Smooth muscle cell (in vitro differentiated cells): ENCODE measurements at regions not wholly inside any gene's neighbourhood (a gene's known extent, or its start where the extent isn't known, plus 50 kb on each side); places are given as distances from the start of the nearest gene placed in this dataset.

Source experiments
- DNase-seq: peaks from one replicate; lab custom pipeline; 2025; ENCODE audit not compliant: unreplicated experiment; lab: John Stamatoyannopoulos, UW
- H2AFZ ChIP-seq: fragments of 200-600 bp; sonication (generic); 2 replicates; pipeline ENCODE4 v1.6.0; 2016; ENCODE audit warnings: antibody characterized with exemption, low read depth, mild to moderate bottlenecking
- H3F3A ChIP-seq: fragments of 200-600 bp; sonication (generic); 2 replicates; pipeline ENCODE4 v1.6.0; 2017; ENCODE audit warnings: antibody characterized with exemption, low read depth
- H3K27ac ChIP-seq: fragments of 200-600 bp; sonication (generic); 2 replicates; pipeline ENCODE4 v1.5.1; 2016; ENCODE audit warnings: low read depth, mild to moderate bottlenecking
- H3K27me3 ChIP-seq: fragments of 200-600 bp; sonication (generic); 2 replicates; pipeline ENCODE4 v1.6.1; 2016; ENCODE audit warnings: low read depth, mild to moderate bottlenecking
- H3K36me3 ChIP-seq: fragments of 200-600 bp; sonication (generic); 2 replicates; pipeline ENCODE4 v1.5.1; 2016; ENCODE audit warnings: low read depth
- H3K4me1 ChIP-seq: fragments of 200-600 bp; sonication (generic); 2 replicates; pipeline ENCODE4 v1.5.1; 2016; ENCODE audit warnings: low read depth
- H3K4me2 ChIP-seq: fragments of 200-600 bp; sonication (generic); 2 replicates; pipeline ENCODE4 v1.6.0; 2016; ENCODE audit warnings: mild to moderate bottlenecking
- H3K4me3 ChIP-seq: fragments of 200-600 bp; sonication (generic); 2 replicates; pipeline ENCODE4 v1.5.1; 2016; ENCODE audit warnings: mild to moderate bottlenecking
- H3K79me2 ChIP-seq: fragments of 200-600 bp; sonication (generic); 2 replicates; pipeline ENCODE4 v1.6.0; 2016; ENCODE audit warnings: low read depth, mild to moderate bottlenecking
- H3K9ac ChIP-seq: fragments of 200-600 bp; sonication (generic); 2 replicates; pipeline ENCODE4 v1.6.0; 2016; ENCODE audit warnings: low read depth
- H3K9me3 ChIP-seq: fragments of 200-600 bp; sonication (generic); replicated peaks from 2 replicates; pipeline ENCODE4 v1.5.1; 2016; ENCODE audit warnings: low read depth
- H4K20me1 ChIP-seq: fragments of 200-600 bp; sonication (generic); 2 replicates; pipeline ENCODE4 v1.6.0; 2016; ENCODE audit warnings: low read depth
- CTCF ChIP-seq: fragments of 200-600 bp; sonication (generic); IDR thresholded peaks from 2 replicates; pipeline ENCODE4 v1.5.1; 2017; ENCODE audit warnings: borderline replicate concordance, mild to moderate bottlenecking, antibody characterized with exemption; ENCODE audit not compliant: insufficient read depth, poor library complexity, severe bottlenecking
- WGBS: methylation state at CpG from one replicate; pipeline ENCODE4 v1.1.7; 2016; ENCODE audit warnings: low lambda C conversion rate; 5-methylcytosine and 5-hydroxymethylcytosine counted together

DNA sequence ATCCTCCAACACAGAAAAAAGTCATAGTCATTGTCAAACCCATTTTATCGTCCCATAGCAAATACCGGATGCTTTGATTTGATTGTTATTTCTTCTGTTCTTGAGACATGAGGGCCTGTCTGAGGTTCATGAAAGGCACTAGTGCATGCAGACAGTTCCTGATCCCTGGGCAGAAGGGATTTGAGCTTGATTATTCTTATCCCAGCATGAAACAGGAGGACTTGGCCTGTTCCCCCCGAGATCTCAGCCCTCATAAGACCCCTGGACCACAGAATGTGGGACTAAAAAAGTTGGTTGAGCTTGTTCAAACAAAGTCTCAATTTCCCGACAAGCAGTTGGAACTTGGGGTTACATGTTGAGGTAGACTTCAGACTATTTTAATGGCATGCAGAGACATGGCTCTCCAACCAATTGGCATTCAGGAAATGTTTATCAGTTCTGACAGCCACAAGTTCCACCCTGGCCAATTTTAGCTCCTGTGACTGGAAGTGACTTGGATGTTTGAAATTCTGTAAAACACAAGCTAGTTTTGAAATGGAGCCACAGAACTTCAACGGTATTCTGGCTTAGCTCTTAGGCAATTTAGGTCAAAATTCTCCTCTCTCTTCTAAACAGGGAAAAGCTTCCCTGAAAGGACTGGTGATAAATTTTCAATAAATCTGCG lies 366.9 kb upstream of the SLC14A2 start:
- Histone ChIP-seq H3K27ac (peak overlapping the region; percentile 85), H2AFZ (peak overlapping the region; percentile 20)

GRCh38 chr18:45249246-45249661 lies 366.0 kb upstream of the SLC14A2 start:
- Histone ChIP-seq H3K4me2 (peak overlapping the region; percentile 48), H3K36me3 (no peaks in the 10 kb centered on the region), H2AFZ (no peak overlapping the region), H3K4me1 (peaks cover 6% of the 10 kb centered on the region), H3K27ac (peak overlapping the region; percentile 85), H3F3A (peaks cover 8% of the 10 kb centered on the region), H3K27me3 (no peaks in the 10 kb centered on the region), H3K9me3 (no peaks in the 10 kb centered on the region), H3K9ac (peak overlapping the region; percentile 29), H3K79me2 (no peaks in the 10 kb centered on the region), H4K20me1 (no peaks in the 10 kb centered on the region), H3K4me3 (no peak overlapping the region)
- DNase-seq, result no peak
- WGBS, result 74% methylated on average over 1 of the region's 1 CpG
- no peak for TF ChIP-seq CTCF

More for the DNA sequence above, 366.9 kb upstream of the SLC14A2 start:
- H3K27me3 ChIP-seq, result no peaks in the 10 kb centered on the region
- no peak overlapping the region for H3K4me3 ChIP-seq
- no peaks in the 10 kb centered on the region for H3K36me3 ChIP-seq
- H3K9ac ChIP-seq, result peak overlapping the region; percentile 29
- peak overlapping the region; percentile 48 for H3K4me2 ChIP-seq
- 37% methylated on average over 6 of the region's 6 CpGs for WGBS
- peaks cover 10% of the 10 kb centered on the region for H3F3A ChIP-seq
- no peaks in the 10 kb centered on the region for H3K79me2 ChIP-seq
- H3K9me3 ChIP-seq, result no peaks in the 10 kb centered on the region
- no peaks in the 10 kb centered on the region for H4K20me1 ChIP-seq
- H3K4me1 ChIP-seq, result peaks cover 6% of the 10 kb centered on the region
- no peak for TF ChIP-seq CTCF
- no peak for DNase-seq

DNA sequence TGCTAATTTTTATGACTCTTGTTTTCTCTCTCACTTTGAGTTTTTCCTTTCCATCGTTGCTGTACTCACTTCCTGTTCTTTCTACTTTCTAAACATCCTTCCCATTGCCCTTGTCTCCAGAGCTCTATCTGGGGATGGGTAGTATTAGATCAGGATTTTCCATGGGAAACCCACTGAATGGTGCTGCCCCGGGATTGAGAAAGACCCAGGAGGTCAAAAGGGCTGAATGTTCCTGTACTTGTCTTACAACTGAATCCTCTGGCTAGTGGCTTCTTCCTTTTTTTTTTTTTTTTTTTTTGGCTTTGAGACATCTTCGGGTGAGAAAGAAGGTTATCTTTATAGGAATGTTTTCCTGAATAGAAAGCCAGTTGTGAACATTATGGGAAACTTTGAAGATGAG lies 364.8 kb upstream of the SLC14A2 start:
- H3K9ac ChIP-seq, result no peak overlapping the region
- no peaks in the 10 kb centered on the region for H4K20me1 ChIP-seq
- H3K4me2 ChIP-seq, result peak overlapping the region; percentile 48
- no peak overlapping the region for H3K4me3 ChIP-seq
- DNase-seq, result no peak
- H3K27ac ChIP-seq, result peak overlapping the region; percentile 5
- H3F3A ChIP-seq, result peaks cover 11% of the 10 kb centered on the region
- no peaks in the 10 kb centered on the region for H3K27me3 ChIP-seq
- no peak overlapping the region for H2AFZ ChIP-seq
- H3K9me3 ChIP-seq, result no peaks in the 10 kb centered on the region
- peaks cover 11% of the 10 kb centered on the region for H3K4me1 ChIP-seq
- WGBS, result 23% methylated on average over 3 of the region's 3 CpGs
- no peaks in the 10 kb centered on the region for H3K79me2 ChIP-seq
- H3K36me3 ChIP-seq, result no peaks in the 10 kb centered on the region
- TF ChIP-seq CTCF, result no peak

- Histone ChIP-seq H3F3A (peaks cover 11% of the 10 kb centered on the region), H3K27ac (no peak overlapping the region), H3K4me3 (no peak overlapping the region), H3K4me2 (no peak overlapping the region), H3K79me2 (no peaks in the 10 kb centered on the region), H3K27me3 (no peaks in the 10 kb centered on the region), H2AFZ (no peak overlapping the region), H4K20me1 (no peaks in the 10 kb centered on the region), H3K4me1 (peaks cover 16% of the 10 kb centered on the region), H3K9me3 (no peaks in the 10 kb centered on the region), H3K36me3 (no peaks in the 10 kb centered on the region), H3K9ac (no peak overlapping the region)
- DNase-seq, result no peak
- 92% methylated on average over 4 of the region's 4 CpGs for WGBS
- no peak for TF ChIP-seq CTCF
These were observed 364.0 kb upstream of the SLC14A2 start for GRCh38 chr18:45251236-45251635.
